Fibroblast of skin of scalp (primary cell): ENCODE measurements at regions not wholly inside any gene's neighbourhood (a gene's known extent, or its start where the extent isn't known, plus 50 kb on each side); places are given as distances from the start of the nearest gene placed in this dataset.
"Not testable (repeated sequence)": the region's sequence is repeated elsewhere in the genome, so short reads cannot be mapped to it uniquely, and the experiment has no call there.

ENCODE experiments used
- DNase-seq: peaks from one replicate; pipeline ENCODE4 v3.0.0-alpha.2; 2013

- DNase-seq: no peak
These were observed 217.1 kb downstream of the SLC4A3 start for GRCh38 chr2:219844401-219845091.

DNA sequence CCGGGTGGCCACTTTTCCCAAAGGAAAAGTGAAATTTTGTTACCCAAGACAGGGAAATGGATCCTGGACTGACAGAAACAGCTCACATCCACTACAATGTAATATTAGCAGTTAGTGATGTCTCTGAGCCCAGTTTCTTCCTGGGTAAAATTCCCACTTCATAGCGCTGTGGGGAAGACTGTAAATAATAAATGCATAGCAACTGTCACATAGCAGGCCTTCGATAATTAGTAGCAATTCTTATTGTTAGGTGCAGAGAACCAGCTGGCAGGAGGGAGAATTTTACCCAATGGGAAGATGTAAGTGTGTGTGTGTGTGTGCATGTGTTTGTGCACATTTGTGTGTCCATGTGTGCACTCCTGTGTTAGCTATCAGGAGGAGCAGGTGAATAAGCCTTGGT is 221.5 kb downstream of the SLC4A3 start:
- no peak for DNase-seq

- no peak for DNase-seq
These were observed 223.7 kb downstream of the SLC4A3 start for GRCh38 chr2:219851169-219851568.

- DNase-seq: no peak
These were observed 224.5 kb downstream of the SLC4A3 start for GRCh38 chr2:219851801-219852481.

- DNase-seq: no peak
These were observed 225.2 kb downstream of the SLC4A3 start for GRCh38 chr2:219852626-219853025.

- no peak for DNase-seq
These were observed 229.2 kb downstream of the SLC4A3 start for GRCh38 chr2:219856602-219857001.

- DNase-seq: no peak
These were observed 230.3 kb downstream of the SLC4A3 start for GRCh38 chr2:219857751-219858150.

- no peak for DNase-seq
These were observed 233.9 kb downstream of the SLC4A3 start for GRCh38 chr2:219861307-219861706.

DNA sequence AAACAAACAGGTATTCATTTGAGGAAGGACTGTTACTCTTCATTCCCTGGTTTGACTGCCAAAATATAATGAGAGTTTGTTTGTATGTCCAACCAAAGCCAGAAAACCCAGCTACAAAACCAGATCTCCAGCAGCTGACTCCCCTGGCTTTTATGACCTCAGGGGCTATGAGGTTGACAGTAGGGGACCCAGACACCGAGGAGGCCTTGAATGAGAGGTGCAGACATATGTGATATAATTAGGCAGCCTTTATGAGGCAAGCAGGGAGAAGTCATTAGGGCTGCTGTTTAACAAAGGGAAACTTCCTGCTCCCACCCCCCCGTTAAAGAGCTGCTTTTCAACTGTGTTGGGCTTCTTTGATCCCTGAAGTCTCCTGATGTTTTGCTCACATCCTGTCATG is 236.7 kb downstream of the SLC4A3 start:
- DNase-seq: no peak

DNA sequence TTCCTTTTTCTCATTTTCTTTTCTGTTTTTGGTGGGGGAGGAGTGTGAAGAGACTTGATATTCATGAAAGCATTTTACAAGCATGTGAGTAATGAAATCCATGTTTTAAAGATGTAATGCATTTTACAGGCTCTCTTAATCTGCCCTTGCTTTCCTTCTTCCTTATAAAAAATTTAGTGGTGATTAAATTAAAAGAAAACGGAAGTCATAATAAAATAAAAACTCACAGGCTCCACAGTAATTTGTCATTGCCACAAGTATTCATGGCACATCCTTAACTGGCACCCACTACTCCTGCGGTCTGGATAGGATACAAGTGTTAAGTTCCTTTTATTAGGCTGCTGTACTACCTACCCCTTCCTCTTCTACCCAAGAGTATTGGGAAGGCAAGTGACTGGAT is 241.2 kb downstream of the SLC4A3 start:
- DNase-seq: no peak

GRCh38 chr2:219870041-219870440 is 242.6 kb downstream of the SLC4A3 start:
- peak; percentile 13 for DNase-seq

- DNase-seq: no peak
These were observed 243.9 kb downstream of the SLC4A3 start for GRCh38 chr2:219871351-219871750.

- DNase-seq: no peak
These were observed 247.6 kb downstream of the SLC4A3 start for GRCh38 chr2:219875036-219875435.

- not testable (repeated sequence) for DNase-seq
These were observed 248.6 kb downstream of the SLC4A3 start for GRCh38 chr2:219875986-219876385.

DNA sequence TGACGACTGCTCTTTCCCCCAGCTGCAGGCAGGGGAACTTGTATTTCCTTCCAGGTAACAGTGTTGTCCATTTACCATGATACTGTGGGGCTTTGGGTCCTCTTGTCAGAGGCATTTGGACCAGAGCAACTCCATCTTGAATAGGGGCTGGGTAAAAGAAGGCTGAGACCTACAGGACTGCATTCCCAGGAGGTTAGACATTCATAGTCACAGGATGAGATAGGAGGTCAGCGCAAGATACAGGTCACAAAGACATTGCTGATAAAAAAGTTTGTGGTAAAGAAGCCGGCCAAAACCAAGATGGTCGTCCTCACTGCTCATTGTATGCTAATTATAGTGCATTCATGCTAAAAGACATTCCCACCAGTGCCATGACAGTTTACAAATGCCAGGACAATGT is 249.5 kb downstream of the SLC4A3 start:
- no peak for DNase-seq

- no peak for DNase-seq
These were observed 250.3 kb downstream of the SLC4A3 start for GRCh38 chr2:219877728-219878127.

- no peak for DNase-seq
These were observed 251.1 kb downstream of the SLC4A3 start for GRCh38 chr2:219878516-219878915.

- DNase-seq: no peak
These were observed 254.4 kb downstream of the SLC4A3 start for GRCh38 chr2:219881851-219882250.

DNA sequence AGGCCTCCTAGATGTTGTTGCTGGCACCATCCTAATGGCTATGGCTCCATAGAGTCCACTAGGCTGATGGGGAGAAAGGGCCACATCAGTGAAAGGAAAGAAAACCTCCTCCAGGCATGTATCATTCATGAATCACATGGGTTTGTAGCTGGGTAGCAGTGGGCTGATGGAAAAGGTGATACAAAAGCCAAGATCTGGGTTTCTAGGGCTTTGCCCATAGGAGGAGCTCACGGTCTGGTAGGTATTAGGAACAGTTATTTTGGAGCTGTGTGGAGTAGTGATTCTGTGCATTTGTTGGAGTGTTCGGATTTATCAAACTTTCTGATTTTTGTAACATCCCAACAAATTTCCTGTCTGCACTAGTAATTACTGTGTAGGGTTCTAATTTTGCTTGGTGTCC is 259.2 kb downstream of the SLC4A3 start:
- DNase-seq: no peak

DNA sequence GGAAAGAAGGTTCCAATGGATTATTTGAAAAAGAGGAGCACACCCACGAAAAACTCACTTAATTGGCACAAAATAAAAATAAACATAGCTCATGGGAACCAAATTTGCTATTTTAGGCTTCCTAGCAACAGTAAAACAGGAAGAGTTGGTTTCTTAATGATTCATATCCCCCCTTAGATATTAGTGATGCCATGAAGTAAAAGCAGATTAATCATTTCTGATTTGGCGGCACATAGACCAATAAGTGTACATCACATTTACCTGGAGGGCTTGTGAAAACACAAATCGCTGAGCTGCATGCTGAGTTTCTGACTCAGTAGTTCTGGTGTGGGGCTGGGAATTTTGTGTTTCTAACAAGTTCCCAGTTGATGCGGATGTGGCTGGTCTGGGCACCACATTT is 260.4 kb downstream of the SLC4A3 start:
- no peak for DNase-seq

GRCh38 chr2:219893541-219893940 is 266.1 kb downstream of the SLC4A3 start:
- no peak for DNase-seq

- DNase-seq: peak; percentile 8
These were observed 270.0 kb downstream of the SLC4A3 start for GRCh38 chr2:219897456-219897855.

- DNase-seq: no peak
These were observed 273.7 kb downstream of the SLC4A3 start for GRCh38 chr2:219901155-219901554.

- DNase-seq: no peak
These were observed 275.6 kb downstream of the SLC4A3 start for GRCh38 chr2:219902891-219903552.
